Urinary bladder (tissue), 3 donors: ENCODE measurements at regions not wholly inside any gene's neighbourhood (a gene's known extent, or its start where the extent isn't known, plus 50 kb on each side); places are given as distances from the start of the nearest gene placed in this dataset.
A peak's percentile ranks its signal among the peaks of the same experiment; 100 is the strongest.

ENCODE experiments used
- DNase-seq: peaks from one replicate; pipeline ENCODE4 v3.0.0-alpha.2; 2015; ENCODE audit errors: extremely low spot score
- H3K27ac ChIP-seq: one replicate; pipeline ENCODE4 v1.5.1; 2013; ENCODE audit warnings: low read depth, mild to moderate bottlenecking, moderate library complexity
- H3K36me3 ChIP-seq: one replicate; pipeline ENCODE4 v1.6.1; 2013; ENCODE audit warnings: mild to moderate bottlenecking, moderate library complexity; ENCODE audit not compliant: insufficient read depth
- H3K4me1 ChIP-seq: one replicate; pipeline ENCODE4 v1.6.1; 2013; ENCODE audit warnings: mild to moderate bottlenecking, moderate library complexity; ENCODE audit not compliant: insufficient read depth
- H3K4me3 ChIP-seq: one replicate; pipeline ENCODE4 v1.5.1; 2013; ENCODE audit warnings: low read depth, low read length
- WGBS: extraction: QIAGEN DNeasy Blood & Tissue Kit; methylation state at CpG from one replicate; pipeline ENCODE4 v1.1.7; 2013; 5-methylcytosine and 5-hydroxymethylcytosine counted together
- donor health status: healthy with polysubstance abuse.
- donor health status: healthy.

GRCh38 chr11:86749821-86750401 is 50.4 kb upstream of the PRSS23 start:
- no peak for DNase-seq
- Histone ChIP-seq H3K4me3 (no peak overlapping the region), H3K4me1 (no peaks in the 10 kb centered on the region), H3K27ac (no peak overlapping the region), H3K36me3 (no peaks in the 10 kb centered on the region)
- 53% methylated on average over 2 of the region's 2 CpGs for WGBS

- H3K4me3 ChIP-seq: no peak overlapping the region
- WGBS: 91% methylated on average over 3 of the region's 3 CpGs
- H3K4me1 ChIP-seq: no peaks in the 10 kb centered on the region
- no peak for DNase-seq
- H3K36me3 ChIP-seq: no peaks in the 10 kb centered on the region
- H3K27ac ChIP-seq: no peak overlapping the region
These were observed 51.0 kb upstream of the PRSS23 start for GRCh38 chr11:86749376-86749775.

- Histone ChIP-seq H3K27ac (no peak overlapping the region), H3K36me3 (no peaks in the 10 kb centered on the region), H3K4me3 (no peak overlapping the region), H3K4me1 (no peaks in the 10 kb centered on the region)
- WGBS: 72% methylated on average over 4 of the region's 4 CpGs
- no peak for DNase-seq
These were observed 52.0 kb upstream of the PRSS23 start for GRCh38 chr11:86748296-86748695.

GRCh38 chr11:86747801-86748200 is 52.5 kb upstream of the PRSS23 start:
- WGBS: 97% methylated on average over 3 of the region's 3 CpGs
- H3K27ac ChIP-seq: no peak overlapping the region
- DNase-seq: no peak
- H3K36me3 ChIP-seq: no peaks in the 10 kb centered on the region
- H3K4me1 ChIP-seq: peaks cover 1% of the 10 kb centered on the region
- H3K4me3 ChIP-seq: no peak overlapping the region

DNA sequence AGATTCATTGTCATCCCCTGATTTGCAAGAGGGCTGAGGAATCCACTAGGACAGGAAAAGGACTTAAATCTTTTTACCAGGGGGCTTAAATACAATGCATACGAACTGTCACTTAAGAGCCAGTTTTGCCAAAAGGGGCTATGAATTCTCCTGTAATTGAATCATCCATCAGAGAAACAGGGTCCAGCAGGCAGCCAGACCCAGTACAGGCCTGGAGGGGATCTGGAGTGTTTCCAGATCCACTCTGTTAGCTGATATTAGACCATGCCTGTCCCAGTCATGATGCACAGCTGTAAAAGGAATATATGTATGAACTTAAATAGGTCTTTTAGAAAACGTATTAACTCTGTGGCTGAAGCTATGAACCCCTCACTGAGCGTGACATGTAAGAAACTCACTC is 53.8 kb upstream of the PRSS23 start:
- no peak overlapping the region for H3K27ac ChIP-seq

GRCh38 chr11:86745571-86745970 is 54.8 kb upstream of the PRSS23 start:
- Histone ChIP-seq H3K27ac (no peak overlapping the region), H3K4me1 (peaks cover 3% of the 10 kb centered on the region), H3K36me3 (no peaks in the 10 kb centered on the region), H3K4me3 (no peak overlapping the region)
- WGBS: 97% methylated on average over 2 of the region's 2 CpGs
- no peak for DNase-seq

More for the DNA sequence above, 53.8 kb upstream of the PRSS23 start:
- Histone ChIP-seq H3K36me3 (no peaks in the 10 kb centered on the region), H3K4me3 (no peak overlapping the region), H3K4me1 (peaks cover 1% of the 10 kb centered on the region)
- DNase-seq: no peak
- WGBS: 75% methylated on average over 3 of the region's 3 CpGs

- DNase-seq: no peak
- peak overlapping the region; percentile 30 for H3K27ac ChIP-seq
- WGBS: 74% methylated on average over 7 of the region's 7 CpGs
These were observed 56.9 kb upstream of the PRSS23 start for GRCh38 chr11:86743223-86744118.

DNA sequence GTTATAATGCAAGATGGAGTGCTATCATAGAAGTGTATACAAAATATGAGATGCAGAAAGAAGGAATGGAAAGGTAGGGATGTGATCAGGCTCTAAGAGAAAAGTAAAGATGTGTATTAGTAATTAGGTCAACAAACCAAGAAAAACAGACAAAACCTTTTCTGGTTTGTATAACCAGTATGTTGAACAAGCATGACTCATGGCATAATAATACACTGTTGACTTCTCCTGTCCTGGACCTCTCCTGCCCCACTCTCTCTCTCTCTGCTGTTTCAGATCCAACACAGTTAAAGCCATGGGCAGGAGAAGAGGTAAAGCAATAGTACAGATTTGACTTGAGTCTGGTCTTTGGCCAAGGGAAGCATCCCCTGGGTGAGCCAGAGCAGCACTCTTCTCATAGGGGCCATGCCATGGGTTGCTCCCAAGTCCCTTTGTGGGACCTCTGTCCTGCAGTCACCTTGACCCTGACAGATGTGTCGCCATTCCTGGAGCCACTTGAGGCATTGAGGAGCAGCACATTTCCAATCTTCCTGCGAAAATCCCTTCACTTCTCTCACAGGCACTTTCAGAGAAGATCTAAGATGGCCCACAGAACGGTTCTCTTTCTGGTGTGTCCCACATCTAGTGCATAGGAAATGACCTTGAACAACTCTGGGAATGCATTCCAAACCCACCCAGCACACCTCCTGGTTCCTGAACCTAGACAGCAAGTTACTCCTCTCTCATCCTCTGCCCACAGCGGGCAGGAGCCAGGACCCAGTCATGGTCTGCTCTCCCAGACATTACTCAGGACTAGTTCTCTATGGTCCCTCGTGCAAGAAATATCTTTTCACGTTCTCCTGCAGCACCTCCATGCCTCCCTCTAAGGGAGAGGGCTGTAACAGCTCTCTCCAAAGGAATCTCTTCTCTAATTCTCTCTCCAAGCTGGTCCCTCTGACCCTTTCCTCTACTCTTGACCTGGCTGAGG is 58.2 kb upstream of the PRSS23 start:
- WGBS: 90% methylated on average over 6 of the region's 6 CpGs

More at GRCh38 chr11:86743223-86744118, 56.9 kb upstream of the PRSS23 start:
- H3K36me3 ChIP-seq: no peaks in the 10 kb centered on the region
- H3K4me3 ChIP-seq: no peak overlapping the region
- H3K4me1 ChIP-seq: peaks cover 3% of the 10 kb centered on the region

DNA sequence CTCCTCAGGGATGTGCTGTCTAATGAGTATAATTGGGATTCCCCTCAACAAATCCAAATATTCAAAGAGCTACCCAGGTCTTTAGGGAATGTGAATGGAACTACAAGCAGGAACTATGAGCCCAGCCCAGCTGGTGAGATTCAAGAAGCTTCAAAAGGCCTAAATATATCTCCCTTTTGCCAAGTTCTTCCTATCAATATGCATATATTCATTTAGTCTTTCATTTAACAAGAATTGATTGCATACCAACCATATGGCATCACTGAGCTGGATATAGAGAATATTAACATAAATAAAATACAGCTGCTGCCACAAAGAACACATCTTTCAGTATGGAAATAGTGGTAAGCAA is 58.9 kb upstream of the PRSS23 start:
- Histone ChIP-seq H3K4me1 (peaks cover 3% of the 10 kb centered on the region), H3K27ac (no peak overlapping the region), H3K36me3 (no peaks in the 10 kb centered on the region), H3K4me3 (no peak overlapping the region)
- no peak for DNase-seq

More for the DNA sequence above, 58.2 kb upstream of the PRSS23 start:
- H3K4me3 ChIP-seq: no peak overlapping the region
- H3K4me1 ChIP-seq: peaks cover 3% of the 10 kb centered on the region
- H3K36me3 ChIP-seq: no peaks in the 10 kb centered on the region
- no peak overlapping the region for H3K27ac ChIP-seq
- no peak for DNase-seq

GRCh38 chr11:86740628-86741483 is 59.5 kb upstream of the PRSS23 start:
- Histone ChIP-seq H3K27ac (peak overlapping the region; percentile 69), H3K4me1 (peaks cover 3% of the 10 kb centered on the region)
- 57% methylated on average over 7 of the region's 7 CpGs for whole genome bisulfite sequencing

DNA sequence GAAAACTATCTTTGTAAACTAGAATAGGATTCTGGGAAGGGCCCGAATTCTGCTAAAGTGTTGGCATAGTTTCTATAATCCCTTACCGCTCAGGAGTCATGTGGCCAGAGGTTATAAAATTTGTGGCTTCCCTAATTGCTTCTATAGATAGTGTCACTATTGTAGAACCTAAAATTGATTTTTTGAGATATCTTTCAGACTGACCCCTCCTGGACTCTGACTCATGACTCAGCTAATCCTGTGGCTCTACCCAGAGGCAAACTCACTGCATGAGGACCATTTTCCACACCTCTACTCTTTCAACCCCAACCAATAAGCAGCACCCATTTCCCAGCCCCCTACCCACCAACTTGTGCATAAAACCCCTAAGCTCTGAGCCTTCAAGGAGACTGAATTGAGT is 61.8 kb upstream of the PRSS23 start:
- Histone ChIP-seq H3K36me3 (no peaks in the 10 kb centered on the region), H3K4me1 (peaks cover 3% of the 10 kb centered on the region), H3K4me3 (no peak overlapping the region), H3K27ac (no peak overlapping the region)
- no peak for DNase-seq
- WGBS: 77% methylated on average over 2 of the region's 2 CpGs

More at GRCh38 chr11:86740628-86741483, 59.5 kb upstream of the PRSS23 start:
- H3K36me3 ChIP-seq: no peaks in the 10 kb centered on the region
- no peak overlapping the region for H3K4me3 ChIP-seq
- DNase-seq: peak; percentile 70

DNA sequence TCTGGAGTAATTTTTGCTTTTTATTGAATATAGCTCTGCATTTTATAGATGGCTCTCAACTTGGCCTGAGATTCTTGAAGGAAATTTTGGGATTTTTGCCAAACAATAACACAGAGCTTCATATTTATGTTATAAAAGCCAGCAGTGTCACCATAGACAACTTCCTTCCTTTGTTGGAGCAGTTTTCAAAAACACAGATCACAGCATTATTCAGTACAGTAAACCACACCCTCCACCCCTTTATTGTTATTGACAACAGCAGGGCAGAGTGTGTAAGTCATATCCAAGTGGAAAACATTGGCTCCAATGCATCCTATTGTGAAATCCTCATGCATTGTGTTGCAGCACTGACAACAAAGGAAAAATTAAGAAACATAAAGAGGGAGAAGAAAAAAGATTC is 62.6 kb upstream of the PRSS23 start:
- no peak overlapping the region for H3K27ac ChIP-seq
- H3K4me1 ChIP-seq: peaks cover 2% of the 10 kb centered on the region
- DNase-seq: no peak

DNA sequence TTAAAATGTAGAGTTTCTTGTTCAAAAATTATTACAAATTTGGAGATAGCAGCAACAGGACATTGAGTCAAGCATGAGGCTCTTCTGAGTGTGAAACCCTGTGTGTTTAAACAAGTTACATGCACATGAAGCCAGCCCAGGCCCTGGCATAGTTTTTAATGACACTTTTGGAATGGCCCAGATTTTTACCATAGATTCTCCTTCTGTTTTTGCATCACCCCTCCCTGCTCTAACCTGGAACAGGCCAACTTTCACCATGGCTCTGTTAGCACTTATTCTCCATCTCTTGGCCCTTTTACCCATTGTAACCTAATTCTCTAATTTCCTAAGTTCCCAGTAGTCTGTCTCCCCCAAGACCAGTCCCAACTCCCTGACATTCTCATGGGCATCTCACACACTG is 63.1 kb upstream of the PRSS23 start:
- H3K4me1 ChIP-seq: peaks cover 2% of the 10 kb centered on the region
- H3K27ac ChIP-seq: no peak overlapping the region

More for the DNA sequence above, 62.6 kb upstream of the PRSS23 start:
- no peak overlapping the region for H3K4me3 ChIP-seq
- no peaks in the 10 kb centered on the region for H3K36me3 ChIP-seq

More for the DNA sequence above, 63.1 kb upstream of the PRSS23 start:
- Histone ChIP-seq H3K4me3 (no peak overlapping the region), H3K36me3 (no peaks in the 10 kb centered on the region)
- no peak for DNase-seq
